K562 (cell line): ENCODE measurements at regions not wholly inside any gene's neighbourhood (a gene's known extent, or its start where the extent isn't known, plus 50 kb on each side); places are given as distances from the start of the nearest gene placed in this dataset.

Source experiments
- EZH2 ChIP-seq: IDR thresholded peaks from 2 replicates; pipeline ENCODE4 v1.6.1; 2012; ENCODE audit warnings: low read depth, mild to moderate bottlenecking, inconsistent platforms, low read length, borderline replicate concordance
- HMG20B ChIP-seq: fragments of 250-450 bp; sonication (Bioruptor Pico); IDR thresholded peaks from 2 replicates; pipeline ENCODE4 v1.5.0; 2021; ENCODE audit warnings: mild to moderate bottlenecking
- RAD21 ChIP-seq, 2 experiments: fragments of 250-450 bp in 1 of 2; fragments of 450-650 bp in 1 of 2; sonication (Bioruptor Pico) in 1 of 2; formaldehyde crosslinking in 1 of 2; IDR thresholded peaks in 1 of 2; conservative IDR thresholded peaks in 1 of 2; 2 replicates each; pipeline versions ENCODE4 v1.4.0 to v1.8.0; 2020 to 2022; ENCODE audit warnings: mild to moderate bottlenecking in 2 of 2, moderate library complexity in 1 of 2
- SP1 ChIP-seq: sonication (generic); formaldehyde crosslinking; IDR thresholded peaks from 2 replicates; pipeline ENCODE4 v1.8.1; 2022; ENCODE audit warnings: mild to moderate bottlenecking, missing genetic modification reagents
- STAG1 ChIP-seq: sonication (generic); formaldehyde crosslinking; IDR thresholded peaks from 2 replicates; pipeline ENCODE4 v1.5.0; 2020; ENCODE audit warnings: missing genetic modification reagents, borderline replicate concordance
- TBP ChIP-seq: optimal IDR thresholded peaks from 2 replicates; pipeline ENCODE3; 2011; ENCODE audit warnings: low read depth, low read length, improper control_type of control experiment

DNA sequence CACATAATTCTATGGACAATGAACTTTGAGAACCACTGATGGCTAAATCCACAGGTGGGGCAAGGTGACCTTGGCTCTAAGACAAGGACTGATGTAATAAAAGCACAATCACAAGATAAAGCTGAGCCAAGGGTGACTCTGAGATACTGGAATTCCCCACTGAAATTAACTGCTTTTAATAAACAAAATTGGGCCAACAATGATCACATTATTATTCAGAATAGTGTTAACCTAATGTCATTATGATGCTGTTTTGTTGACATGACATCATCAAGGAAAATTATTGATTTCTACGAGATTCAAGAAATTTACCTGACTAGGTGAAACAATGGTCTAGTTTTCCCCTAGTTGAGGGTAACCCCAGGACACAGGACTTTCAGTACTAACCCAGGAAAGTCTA is 273.7 kb upstream of the NFIA start:
- TF ChIP-seq TBP: no peak
- TF ChIP-seq SP1 (CRISPR knock-in tag): no peak
- no peak for TF ChIP-seq HMG20B (CRISPR knock-in tag)
- no peak for TF ChIP-seq EZH2
- no peak for TF ChIP-seq STAG1 (CRISPR knock-in tag)
- no peak for TF ChIP-seq RAD21 (CRISPR knock-in tag; conservative IDR thresholded peaks at IDR 0.05 in 1 of 2, IDR thresholded peaks at IDR 0.05 in 1 of 2)
